IMR-90 (cell line): ENCODE measurements at regions not wholly inside any gene's neighbourhood (a gene's known extent, or its start where the extent isn't known, plus 50 kb on each side); places are given as distances from the start of the nearest gene placed in this dataset.

ENCODE experiments used
- ATAC-seq: fragments of 200-7000 bp; cut with Tn5 transposase; 2 replicates; pipeline ENCODE4 v1.9.1; 2020; ENCODE audit warnings: low read depth, mild to moderate bottlenecking, moderate library complexity
- BruUV-seq: library from RNA; stranded (reverse); fragments of 400-500 nt; replicated peaks from 2 replicates; lab custom pipeline; 2021; lab: Mats Ljungman, UMichigan
- CTCF ChIA-PET: fragments of 300-600 bp; formaldehyde crosslinking; extraction: SDS; loops from one replicate; lab custom pipeline; 2021; ENCODE audit warnings: antibody characterized with exemption; lab: Yijun Ruan, JAX
- POLR2A ChIA-PET: fragments of 300-600 bp; sonication (Branson Sonifier 250); formaldehyde crosslinking; loops from one replicate; lab custom pipeline; 2022; ENCODE audit warnings: antibody characterized with exemption; ENCODE audit not compliant: unreplicated experiment; lab: Charles Lee
- DNase-seq: peaks from one replicate; pipeline ENCODE4 v3.0.0; 2013
- H2AFZ ChIP-seq: replicated peaks from 2 replicates; pipeline ENCODE3; 2013; ENCODE audit warnings: low read length, mild to moderate bottlenecking; ENCODE audit not compliant: poor library complexity
- H2AK5ac ChIP-seq: 2 replicates; pipeline ENCODE4 v1.6.1; 2013; ENCODE audit warnings: low read depth, low read length, inconsistent platforms
- H2AK9ac ChIP-seq: replicated peaks from 2 replicates; pipeline ENCODE3; 2013; ENCODE audit warnings: mild to moderate bottlenecking, low read depth, low read length, moderate library complexity; ENCODE audit not compliant: poor library complexity
- H2BK120ac ChIP-seq: 2 replicates; pipeline ENCODE4 v1.6.1; 2013; ENCODE audit warnings: low read depth, low read length, inconsistent platforms
- H2BK15ac ChIP-seq: 3 replicates; pipeline ENCODE4 v1.6.1; 2013; ENCODE audit warnings: low read depth, low read length, inconsistent platforms
- H2BK20ac ChIP-seq: 2 replicates; pipeline ENCODE4 v1.6.1; 2013; ENCODE audit warnings: low read depth, mild to moderate bottlenecking, inconsistent platforms, low read length, moderate library complexity
- H2BK5ac ChIP-seq: 2 replicates; pipeline ENCODE4 v1.6.1; 2013; ENCODE audit warnings: mild to moderate bottlenecking, low read depth, low read length, inconsistent platforms; ENCODE audit not compliant: poor library complexity, severe bottlenecking
- H3K14ac ChIP-seq: replicated peaks from 2 replicates; pipeline ENCODE4 v1.6.1; 2013; ENCODE audit warnings: low read depth, low read length, inconsistent platforms
- H3K18ac ChIP-seq: 2 replicates; pipeline ENCODE4 v1.6.1; 2013; ENCODE audit warnings: low read depth, low read length, control low read depth
- H3K23ac ChIP-seq: 2 replicates; pipeline ENCODE4 v1.6.1; 2013; ENCODE audit warnings: low read depth, low read length, inconsistent platforms
- H3K27ac ChIP-seq: 2 replicates; pipeline ENCODE4 v1.5.1; 2013; ENCODE audit warnings: mild to moderate bottlenecking, control low read depth, low read length; ENCODE audit not compliant: insufficient read depth
- H3K27me3 ChIP-seq: 2 replicates; pipeline ENCODE4 v1.6.1; 2013; ENCODE audit warnings: low read length; ENCODE audit not compliant: control insufficient read depth, insufficient read depth
- H3K36me3 ChIP-seq: 2 replicates; pipeline ENCODE4 v1.6.1; 2013; ENCODE audit warnings: low read length, mixed read lengths; ENCODE audit not compliant: control insufficient read depth, insufficient read depth
- H3K4ac ChIP-seq: 2 replicates; pipeline ENCODE4 v1.6.1; 2013; ENCODE audit warnings: low read depth, low read length, inconsistent platforms
- H3K4me1 ChIP-seq: 2 replicates; pipeline ENCODE4 v1.6.1; 2013; ENCODE audit warnings: low read length, mixed read lengths; ENCODE audit not compliant: control insufficient read depth, insufficient read depth
- H3K4me2 ChIP-seq: 2 replicates; pipeline ENCODE4 v1.6.1; 2013; ENCODE audit warnings: low read depth, mild to moderate bottlenecking, control low read depth, low read length, moderate library complexity
- H3K4me3 ChIP-seq: 2 replicates; pipeline ENCODE4 v1.5.1; 2013; ENCODE audit warnings: low read depth, mild to moderate bottlenecking, control low read depth, low read length, moderate library complexity; ENCODE audit not compliant: insufficient read depth
- H3K56ac ChIP-seq: 2 replicates; pipeline ENCODE4 v1.6.1; 2013; ENCODE audit warnings: low read length, inconsistent platforms; ENCODE audit not compliant: insufficient read depth; ENCODE audit errors: extremely low read depth
- H3K79me1 ChIP-seq, 2 experiments: 2 replicates each; pipeline ENCODE4 v1.6.1; 2013; ENCODE audit warnings: low read length in 2 of 2, inconsistent platforms in 1 of 2, low read depth in 1 of 2
- H3K9ac ChIP-seq: 2 replicates; pipeline ENCODE4 v1.6.1; 2013; ENCODE audit warnings: low read depth, low read length, control low read depth
- H3K9me1 ChIP-seq: 2 replicates; pipeline ENCODE4 v1.6.1; 2013; ENCODE audit warnings: low read length, inconsistent platforms; ENCODE audit not compliant: insufficient read depth
- H3K9me3 ChIP-seq: 2 replicates; pipeline ENCODE4 v1.6.1; 2013; ENCODE audit warnings: low read length; ENCODE audit not compliant: control insufficient read depth, insufficient read depth
- H4K20me1 ChIP-seq: 2 replicates; pipeline ENCODE4 v1.6.1; 2013; ENCODE audit warnings: low read length, inconsistent platforms; ENCODE audit not compliant: insufficient read depth
- H4K5ac ChIP-seq: 2 replicates; pipeline ENCODE4 v1.6.1; 2013; ENCODE audit warnings: mild to moderate bottlenecking, low read depth, low read length, control low read depth
- H4K8ac ChIP-seq, 2 experiments: 2 replicates each; pipeline ENCODE4 v1.6.1; 2013; ENCODE audit warnings: low read depth in 2 of 2, low read length in 2 of 2, control low read depth in 1 of 2, inconsistent platforms in 1 of 2
- H4K91ac ChIP-seq: 2 replicates; pipeline ENCODE4 v1.6.1; 2013; ENCODE audit warnings: low read depth, low read length, inconsistent platforms; ENCODE audit not compliant: insufficient read depth
- BHLHE40 ChIP-seq: fragments of 150-350 bp; IDR thresholded peaks from 2 replicates; pipeline ENCODE4 v1.6.1; 2016; ENCODE audit warnings: mild to moderate bottlenecking, low read depth, low read length
- CEBPB ChIP-seq: IDR thresholded peaks from 2 replicates; pipeline ENCODE4 v1.6.1; 2012; ENCODE audit warnings: low read depth, low read length, improper control_type of control experiment
- CHD1 ChIP-seq: IDR thresholded peaks from 2 replicates; pipeline ENCODE4 v1.6.1; 2012; ENCODE audit warnings: low read depth, low read length, improper control_type of control experiment
- FOS ChIP-seq: fragments of 150-350 bp; IDR thresholded peaks from 2 replicates; pipeline ENCODE4 v1.6.1; 2016; ENCODE audit warnings: low read depth, low read length
- MAFK ChIP-seq: IDR thresholded peaks from 2 replicates; pipeline ENCODE4 v1.6.1; 2012; ENCODE audit warnings: low read depth, low read length, improper control_type of control experiment
- MAZ ChIP-seq: IDR thresholded peaks from 2 replicates; pipeline ENCODE4 v1.6.1; 2012; ENCODE audit warnings: low read depth, mild to moderate bottlenecking, low read length, improper control_type of control experiment, moderate library complexity, borderline replicate concordance
- MXI1 ChIP-seq: IDR thresholded peaks from 2 replicates; pipeline ENCODE4 v1.6.1; 2012; ENCODE audit warnings: low read depth, mild to moderate bottlenecking, low read length, moderate library complexity, borderline replicate concordance
- NFE2L2 ChIP-seq: fragments of 150-350 bp; IDR thresholded peaks from 2 replicates; pipeline ENCODE4 v1.6.1; 2016; ENCODE audit warnings: low read depth, mild to moderate bottlenecking, low read length
- POLR2A ChIP-seq: IDR thresholded peaks from 2 replicates; pipeline ENCODE4 v1.6.1; 2012; ENCODE audit warnings: mild to moderate bottlenecking, low read depth, low read length
- RAD21 ChIP-seq: IDR thresholded peaks from 2 replicates; pipeline ENCODE4 v1.6.1; 2012; ENCODE audit warnings: low read length, improper control_type of control experiment
- RCOR1 ChIP-seq: IDR thresholded peaks from 2 replicates; pipeline ENCODE4 v1.6.1; 2012; ENCODE audit warnings: mild to moderate bottlenecking, low read length, improper control_type of control experiment; ENCODE audit not compliant: insufficient replicate concordance
- RFX5 ChIP-seq: IDR thresholded peaks from 2 replicates; pipeline ENCODE4 v1.8.0; 2012; ENCODE audit warnings: low read depth, mild to moderate bottlenecking, low read length, moderate library complexity
- SMC3 ChIP-seq: fragments of 150-350 bp; IDR thresholded peaks from 2 replicates; pipeline ENCODE4 v1.6.1; 2016; ENCODE audit warnings: low read depth, mild to moderate bottlenecking, antibody characterized with exemption, low read length, moderate library complexity
- WGBS, 2 experiments: methylation state at CpG; one replicate each; pipeline versions ENCODE4 v1.1.5 to v1.1.7; 2013; ENCODE audit warnings: missing lambda C conversion rate in 2 of 2; ENCODE audit not compliant: insufficient read length in 1 of 2; ENCODE audit errors: extremely low coverage in 2 of 2; 5-methylcytosine and 5-hydroxymethylcytosine counted together
- dilution Hi-C: fragments of 300-500 bp; cut with HindIII; formaldehyde crosslinking; loops from one replicate; pipeline ENCODE4 v1.14.3; 2018; ENCODE audit warnings: low sequenced_read_pairs; ENCODE audit not compliant: unreplicated experiment
- in situ Hi-C: fragments of 300-500 bp; cut with MboI; formaldehyde crosslinking; loops from 3 replicates; pipeline ENCODE4 v1.14.3; 2019; ENCODE audit warnings: low sequenced_read_pairs, inconsistent platforms, mixed read lengths
- intact Hi-C: fragments of 100-400 bp; cut with micrococcal nuclease; formaldehyde crosslinking; loops from 2 replicates; pipeline ENCODE4 v1.10.0; 2022
- TF ChIP-seq, protein P1 (sequence below): fragments of 150-350 bp; IDR thresholded peaks from 2 replicates; pipeline ENCODE4 v1.6.1; 2016; ENCODE audit warnings: low read depth, mild to moderate bottlenecking, low read length, moderate library complexity, borderline replicate concordance
- TF ChIP-seq, protein P2 (sequence below): fragments of 150-350 bp; IDR thresholded peaks from 2 replicates; pipeline ENCODE4 v1.6.1; 2017; ENCODE audit warnings: mild to moderate bottlenecking, antibody characterized with exemption, low read length, low read depth
- TF ChIP-seq, protein P3 (sequence below): conservative IDR thresholded peaks from 2 replicates; pipeline ENCODE4 v1.5.1; 2012; ENCODE audit warnings: mild to moderate bottlenecking, low read depth, low read length, improper control_type of control experiment

DNA sequence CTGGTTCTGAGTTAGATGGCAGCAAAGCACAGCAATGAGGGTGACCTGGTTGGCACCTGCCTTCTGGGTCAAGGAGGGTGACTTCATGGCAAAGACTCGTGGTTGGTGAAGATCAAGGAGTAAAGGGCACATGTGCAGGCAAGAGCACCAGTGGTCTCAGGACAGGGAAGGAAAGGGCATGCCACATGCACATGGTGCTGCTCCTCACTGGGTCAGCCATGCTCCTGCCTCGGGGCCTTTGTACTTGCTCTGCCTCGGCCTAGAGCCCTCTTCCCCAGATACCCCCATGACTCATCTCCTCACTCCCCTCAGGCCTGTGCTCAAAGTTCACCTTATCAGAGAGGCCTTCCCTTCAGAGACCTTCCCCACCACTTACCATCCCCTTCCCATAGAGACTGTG lies 106.7 kb upstream of the KDM7A start:
- BruUV-seq = no TSS peak
- peaks cover 41% of the 10 kb centered on the region for H3K27me3 ChIP-seq
- ATAC-seq (no peak), DNase-seq (no peak)
- no peak overlapping the region for H2BK20ac ChIP-seq
- no peak overlapping the region for H4K5ac ChIP-seq
- intact Hi-C loops = no loop called here
- no peak overlapping the region for H2BK120ac ChIP-seq
- no peak overlapping the region for H3K4me2 ChIP-seq
- H2AK9ac ChIP-seq = no peak overlapping the region
- no peaks in the 10 kb centered on the region for H3K4me1 ChIP-seq
- H2BK15ac ChIP-seq = no peak overlapping the region
- in situ Hi-C loops = no loop called here
- H3K9me3 ChIP-seq = peaks cover 5% of the 10 kb centered on the region
- ChIA-PET POLR2A (no interaction called here), CTCF (no interaction called here)
- H4K91ac ChIP-seq = no peak overlapping the region
- H3K4me3 ChIP-seq = no peak overlapping the region
- WGBS, 2 experiments = 54% methylated on average over 2 of the region's 3 CpGs; no CpG with 5 or more reads in 1 of the 2 experiments
- H3K56ac ChIP-seq = no peak overlapping the region
- H3K4ac ChIP-seq = no peak overlapping the region
- dilution Hi-C loops = no loop called here
- no peak overlapping the region for H2AFZ ChIP-seq
- no peak overlapping the region for H3K27ac ChIP-seq
- no peak for TF ChIP-seq MXI1
- TF ChIP-seq, protein P1, sequence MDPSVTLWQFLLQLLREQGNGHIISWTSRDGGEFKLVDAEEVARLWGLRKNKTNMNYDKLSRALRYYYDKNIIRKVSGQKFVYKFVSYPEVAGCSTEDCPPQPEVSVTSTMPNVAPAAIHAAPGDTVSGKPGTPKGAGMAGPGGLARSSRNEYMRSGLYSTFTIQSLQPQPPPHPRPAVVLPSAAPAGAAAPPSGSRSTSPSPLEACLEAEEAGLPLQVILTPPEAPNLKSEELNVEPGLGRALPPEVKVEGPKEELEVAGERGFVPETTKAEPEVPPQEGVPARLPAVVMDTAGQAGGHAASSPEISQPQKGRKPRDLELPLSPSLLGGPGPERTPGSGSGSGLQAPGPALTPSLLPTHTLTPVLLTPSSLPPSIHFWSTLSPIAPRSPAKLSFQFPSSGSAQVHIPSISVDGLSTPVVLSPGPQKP = no peak
- TF ChIP-seq, protein P2, sequence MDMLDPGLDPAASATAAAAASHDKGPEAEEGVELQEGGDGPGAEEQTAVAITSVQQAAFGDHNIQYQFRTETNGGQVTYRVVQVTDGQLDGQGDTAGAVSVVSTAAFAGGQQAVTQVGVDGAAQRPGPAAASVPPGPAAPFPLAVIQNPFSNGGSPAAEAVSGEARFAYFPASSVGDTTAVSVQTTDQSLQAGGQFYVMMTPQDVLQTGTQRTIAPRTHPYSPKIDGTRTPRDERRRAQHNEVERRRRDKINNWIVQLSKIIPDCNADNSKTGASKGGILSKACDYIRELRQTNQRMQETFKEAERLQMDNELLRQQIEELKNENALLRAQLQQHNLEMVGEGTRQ = no peak
- TF ChIP-seq MAZ = no peak
- no peak for TF ChIP-seq SMC3
- no peak for TF ChIP-seq FOS
- TF ChIP-seq CHD1 = no peak
- no peak for TF ChIP-seq BHLHE40
- TF ChIP-seq POLR2A = no peak
- TF ChIP-seq RAD21 = no peak
- no peak for TF ChIP-seq RFX5
- TF ChIP-seq CEBPB = no peak
- TF ChIP-seq NFE2L2 = no peak
- TF ChIP-seq, protein P3, sequence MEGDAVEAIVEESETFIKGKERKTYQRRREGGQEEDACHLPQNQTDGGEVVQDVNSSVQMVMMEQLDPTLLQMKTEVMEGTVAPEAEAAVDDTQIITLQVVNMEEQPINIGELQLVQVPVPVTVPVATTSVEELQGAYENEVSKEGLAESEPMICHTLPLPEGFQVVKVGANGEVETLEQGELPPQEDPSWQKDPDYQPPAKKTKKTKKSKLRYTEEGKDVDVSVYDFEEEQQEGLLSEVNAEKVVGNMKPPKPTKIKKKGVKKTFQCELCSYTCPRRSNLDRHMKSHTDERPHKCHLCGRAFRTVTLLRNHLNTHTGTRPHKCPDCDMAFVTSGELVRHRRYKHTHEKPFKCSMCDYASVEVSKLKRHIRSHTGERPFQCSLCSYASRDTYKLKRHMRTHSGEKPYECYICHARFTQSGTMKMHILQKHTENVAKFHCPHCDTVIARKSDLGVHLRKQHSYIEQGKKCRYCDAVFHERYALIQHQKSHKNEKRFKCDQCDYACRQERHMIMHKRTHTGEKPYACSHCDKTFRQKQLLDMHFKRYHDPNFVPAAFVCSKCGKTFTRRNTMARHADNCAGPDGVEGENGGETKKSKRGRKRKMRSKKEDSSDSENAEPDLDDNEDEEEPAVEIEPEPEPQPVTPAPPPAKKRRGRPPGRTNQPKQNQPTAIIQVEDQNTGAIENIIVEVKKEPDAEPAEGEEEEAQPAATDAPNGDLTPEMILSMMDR = no peak
- no peak for TF ChIP-seq RCOR1
- no peak for TF ChIP-seq MAFK
- no peaks in the 10 kb centered on the region for H3K79me1 ChIP-seq
- no peak overlapping the region for H3K9ac ChIP-seq
- no peak overlapping the region for H2BK5ac ChIP-seq
- H4K8ac ChIP-seq = no peak overlapping the region
- no peak overlapping the region for H2AK5ac ChIP-seq
- no peak overlapping the region for H3K23ac ChIP-seq
- H3K36me3 ChIP-seq = no peaks in the 10 kb centered on the region
- no peaks in the 10 kb centered on the region for H3K9me1 ChIP-seq
- no peak overlapping the region for H3K14ac ChIP-seq
- H4K20me1 ChIP-seq = no peaks in the 10 kb centered on the region
- H3K18ac ChIP-seq = no peak overlapping the region
